ENCODE measurements at regions not wholly inside any gene's neighbourhood (a gene's known extent, or its start where the extent isn't known, plus 50 kb on each side); places are given as distances from the start of the nearest gene placed in this dataset.

DNA sequence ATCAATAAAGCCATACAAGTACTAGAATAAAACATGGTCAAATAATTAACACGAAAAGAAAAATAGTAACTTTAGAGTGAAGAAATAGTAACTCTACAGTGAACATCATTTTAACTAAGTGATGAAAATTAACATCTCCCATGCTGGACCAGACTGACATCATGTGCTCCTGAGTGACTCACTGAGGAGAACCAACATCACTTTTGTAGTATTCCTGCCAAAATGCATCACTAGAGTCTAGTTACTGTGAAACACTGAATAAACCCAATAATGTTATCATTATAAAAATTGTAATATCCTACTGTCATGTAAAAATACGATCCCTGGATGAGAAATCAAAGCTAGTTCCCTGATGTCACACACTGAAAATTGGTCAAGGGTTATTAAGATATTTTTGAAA is 361.3 kb downstream of the CD109 start:
- Histone ChIP-seq H3K9me3 (ENCODE audit: low read length) (no peaks in the 10 kb centered on the region), H3K27ac (ENCODE audit: extremely low read length, insufficient read depth, low read length) (no peak overlapping the region), H3K9ac (ENCODE audit: insufficient read depth, low read depth, low read length) (no peak overlapping the region), H3K79me2 (ENCODE audit: insufficient read depth, low read length) (no peaks in the 10 kb centered on the region), H3K4me2 (ENCODE audit: low read depth, low read length) (no peak overlapping the region), H3K4me3 (replicated peaks in 1 of 3; ENCODE audit: insufficient read depth in 1 of 3, low read depth in 2 of 3, low read length in 3 of 3) (no peak overlapping the region), H3K36me3 (replicated peaks in 1 of 2; ENCODE audit: control insufficient read depth in 1 of 2, insufficient read depth in 2 of 2, low read length in 2 of 2) (no peaks in the 10 kb centered on the region), H3K4me1 (ENCODE audit: insufficient read depth, low read length) (no peaks in the 10 kb centered on the region), H2AFZ (ENCODE audit: low read length) (no peak overlapping the region), H3K27me3 (ENCODE audit: control insufficient read depth in 1 of 2, insufficient read depth in 2 of 2, low read length in 2 of 2) (no peaks in the 10 kb centered on the region), H4K20me1 (ENCODE audit: insufficient read depth, low read length) (no peaks in the 10 kb centered on the region)
- intact Hi-C loops (cut with micrococcal nuclease; ENCODE audit: unreplicated experiment) = no loop called here
- in situ Hi-C loops (cut with HindIII; ENCODE audit: extremely low pct_ligation_motif_present, low pct_unique_long_range_greater_than_20kb) = no loop called here
- no peak for DNase-seq (ENCODE audit: low spot score)
- FAIRE-seq = no peak
- CTCF ChIA-PET (ENCODE audit: low intra/inter-chr PET ratio, low total read pairs) = no interaction called here
- no peak for ATAC-seq
- POLR2A ChIA-PET = no interaction called here
- TF ChIP-seq, protein P1, sequence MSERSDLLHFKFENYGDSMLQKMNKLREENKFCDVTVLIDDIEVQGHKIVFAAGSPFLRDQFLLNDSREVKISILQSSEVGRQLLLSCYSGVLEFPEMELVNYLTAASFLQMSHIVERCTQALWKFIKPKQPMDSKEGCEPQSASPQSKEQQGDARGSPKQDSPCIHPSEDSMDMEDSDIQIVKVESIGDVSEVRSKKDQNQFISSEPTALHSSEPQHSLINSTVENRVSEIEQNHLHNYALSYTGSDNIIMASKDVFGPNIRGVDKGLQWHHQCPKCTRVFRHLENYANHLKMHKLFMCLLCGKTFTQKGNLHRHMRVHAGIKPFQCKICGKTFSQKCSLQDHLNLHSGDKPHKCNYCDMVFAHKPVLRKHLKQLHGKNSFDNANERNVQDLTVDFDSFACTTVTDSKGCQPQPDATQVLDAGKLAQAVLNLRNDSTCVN (CRISPR knock-in tag; IDR thresholded peaks at IDR 0.05; ENCODE audit: borderline replicate concordance) = no peak
- TF ChIP-seq, protein P2, sequence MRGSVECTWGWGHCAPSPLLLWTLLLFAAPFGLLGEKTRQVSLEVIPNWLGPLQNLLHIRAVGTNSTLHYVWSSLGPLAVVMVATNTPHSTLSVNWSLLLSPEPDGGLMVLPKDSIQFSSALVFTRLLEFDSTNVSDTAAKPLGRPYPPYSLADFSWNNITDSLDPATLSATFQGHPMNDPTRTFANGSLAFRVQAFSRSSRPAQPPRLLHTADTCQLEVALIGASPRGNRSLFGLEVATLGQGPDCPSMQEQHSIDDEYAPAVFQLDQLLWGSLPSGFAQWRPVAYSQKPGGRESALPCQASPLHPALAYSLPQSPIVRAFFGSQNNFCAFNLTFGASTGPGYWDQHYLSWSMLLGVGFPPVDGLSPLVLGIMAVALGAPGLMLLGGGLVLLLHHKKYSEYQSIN (CRISPR knock-in tag; IDR thresholded peaks at IDR 0.05; ENCODE audit: borderline replicate concordance) = no peak
- TF ChIP-seq, protein P3, sequence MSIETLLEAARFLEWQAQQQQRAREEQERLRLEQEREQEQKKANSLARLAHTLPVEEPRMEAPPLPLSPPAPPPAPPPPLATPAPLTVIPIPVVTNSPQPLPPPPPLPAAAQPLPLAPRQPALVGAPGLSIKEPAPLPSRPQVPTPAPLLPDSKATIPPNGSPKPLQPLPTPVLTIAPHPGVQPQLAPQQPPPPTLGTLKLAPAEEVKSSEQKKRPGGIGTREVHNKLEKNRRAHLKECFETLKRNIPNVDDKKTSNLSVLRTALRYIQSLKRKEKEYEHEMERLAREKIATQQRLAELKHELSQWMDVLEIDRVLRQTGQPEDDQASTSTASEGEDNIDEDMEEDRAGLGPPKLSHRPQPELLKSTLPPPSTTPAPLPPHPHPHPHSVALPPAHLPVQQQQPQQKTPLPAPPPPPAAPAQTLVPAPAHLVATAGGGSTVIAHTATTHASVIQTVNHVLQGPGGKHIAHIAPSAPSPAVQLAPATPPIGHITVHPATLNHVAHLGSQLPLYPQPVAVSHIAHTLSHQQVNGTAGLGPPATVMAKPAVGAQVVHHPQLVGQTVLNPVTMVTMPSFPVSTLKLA (IDR thresholded peaks at IDR 0.05) = peak; percentile 30; the same call in 1 of the 2 replicates
- no peak for TF ChIP-seq ARHGAP35 (CRISPR knock-in tag; IDR thresholded peaks at IDR 0.05; ENCODE audit: borderline replicate concordance)
- BruUV-seq (replicated peaks) = no TSS peak
- WGBS (ENCODE audit: low lambda C conversion rate) = 25% methylated on average over 2 of the region's 2 CpGs

DNA sequence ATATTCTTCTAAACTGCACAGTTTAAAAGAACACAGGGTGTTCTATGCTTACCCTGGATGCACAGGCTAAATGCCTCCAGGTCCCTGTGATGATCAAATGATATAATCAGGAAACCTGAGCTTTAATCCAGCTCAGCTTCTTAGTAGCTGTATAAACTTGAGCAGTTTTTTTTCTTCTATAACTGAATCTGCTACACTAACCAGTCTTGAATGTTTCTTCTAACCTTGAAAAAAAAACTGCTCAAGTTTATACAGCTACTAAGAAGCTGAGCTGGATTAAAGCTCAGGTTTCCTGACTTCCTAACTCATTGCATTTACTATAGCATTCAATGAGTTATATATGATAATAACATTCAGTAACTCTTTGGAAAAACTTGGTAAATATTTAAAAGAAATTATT is 358.2 kb downstream of the CD109 start:
- DNase-seq (ENCODE audit: low spot score) (no peak), ATAC-seq (no peak), FAIRE-seq (no peak)
- Histone ChIP-seq H4K20me1 (ENCODE audit: insufficient read depth, low read length) (no peaks in the 10 kb centered on the region), H3K79me2 (ENCODE audit: insufficient read depth, low read length) (no peaks in the 10 kb centered on the region), H3K4me3 (replicated peaks in 1 of 3; ENCODE audit: insufficient read depth in 1 of 3, low read depth in 2 of 3, low read length in 3 of 3) (no peak overlapping the region), H3K27ac (ENCODE audit: extremely low read length, insufficient read depth, low read length) (no peak overlapping the region), H3K9ac (ENCODE audit: insufficient read depth, low read depth, low read length) (no peak overlapping the region), H3K4me1 (ENCODE audit: insufficient read depth, low read length) (peaks cover 6% of the 10 kb centered on the region; the same call in 1 of the 2 replicates), H3K27me3 (ENCODE audit: control insufficient read depth in 1 of 2, insufficient read depth in 2 of 2, low read length in 2 of 2) (no peaks in the 10 kb centered on the region; a peak in 1 of 5 replicates), H3K36me3 (replicated peaks in 1 of 2; ENCODE audit: control insufficient read depth in 1 of 2, insufficient read depth in 2 of 2, low read length in 2 of 2) (no peaks in the 10 kb centered on the region), H3K9me3 (ENCODE audit: low read length) (no peaks in the 10 kb centered on the region), H2AFZ (ENCODE audit: low read length) (no peak overlapping the region), H3K4me2 (ENCODE audit: low read depth, low read length) (no peak overlapping the region)
- POLR2A ChIA-PET = no interaction called here
- CTCF ChIA-PET (ENCODE audit: low intra/inter-chr PET ratio, low total read pairs) = no interaction called here
- in situ Hi-C loops (cut with HindIII; ENCODE audit: extremely low pct_ligation_motif_present, low pct_unique_long_range_greater_than_20kb) (no loop called here), intact Hi-C loops (cut with micrococcal nuclease; ENCODE audit: unreplicated experiment) (no loop called here)
- TF ChIP-seq NCOA1 (CRISPR knock-in tag; IDR thresholded peaks at IDR 0.05) = no peak
- TF ChIP-seq ZNF619 (CRISPR knock-in tag; IDR thresholded peaks at IDR 0.05) = no peak
- no TSS peak for BruUV-seq (replicated peaks)

Measured in HepG2 (cell line).